ENCODE measurements at regions not wholly inside any gene's neighbourhood (a gene's known extent, or its start where the extent isn't known, plus 50 kb on each side); places are given as distances from the start of the nearest gene placed in this dataset.
"Not testable (repeated sequence)": the region's sequence is repeated elsewhere in the genome, so short reads cannot be mapped to it uniquely, and the experiment has no call there.

GRCh38 chr18:46236156-46236555 lies 132.0 kb downstream of the HAUS1 start:
- TF ChIP-seq ZFX (IDR thresholded peaks at IDR 0.05; ENCODE audit: borderline replicate concordance): no peak
- TF ChIP-seq CTCF (IDR thresholded peaks at IDR 0.05): no peak
- H3K27ac ChIP-seq: no peak overlapping the region

DNA sequence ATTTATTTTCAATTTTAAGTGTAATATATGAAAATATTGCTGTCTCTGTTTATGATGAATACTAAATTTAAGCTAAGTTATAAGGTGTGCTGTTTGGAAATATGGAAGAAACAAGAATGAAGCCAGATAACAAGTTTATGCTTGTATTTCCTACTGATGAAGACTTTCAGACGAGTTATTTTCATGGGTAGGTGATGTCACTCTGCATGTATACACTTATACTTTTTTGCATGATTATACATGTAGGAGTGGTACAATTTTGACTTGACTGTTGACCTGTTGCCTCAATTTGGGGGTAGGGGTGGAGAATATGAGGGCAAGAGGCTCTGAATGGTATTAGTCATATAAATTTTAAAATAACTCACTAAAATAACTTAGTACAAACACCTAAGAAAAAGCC lies 133.7 kb downstream of the HAUS1 start:
- H3K27ac ChIP-seq: no peak overlapping the region
- TF ChIP-seq CTCF (IDR thresholded peaks at IDR 0.05): no peak
- no peak for TF ChIP-seq ZFX (IDR thresholded peaks at IDR 0.05; ENCODE audit: borderline replicate concordance)

- H3K27ac ChIP-seq: no peak overlapping the region
- TF ChIP-seq CTCF (IDR thresholded peaks at IDR 0.05) (no peak), ZFX (IDR thresholded peaks at IDR 0.05; ENCODE audit: borderline replicate concordance) (no peak)
These were observed 135.4 kb downstream of the HAUS1 start for GRCh38 chr18:46239549-46239948.

GRCh38 chr18:46239998-46240397 lies 135.8 kb downstream of the HAUS1 start:
- no peak overlapping the region for H3K27ac ChIP-seq
- TF ChIP-seq ZFX (IDR thresholded peaks at IDR 0.05; ENCODE audit: borderline replicate concordance) (no peak), CTCF (IDR thresholded peaks at IDR 0.05) (no peak)

- H3K27ac ChIP-seq: not testable (repeated sequence)
These were observed 137.2 kb downstream of the HAUS1 start for GRCh38 chr18:46241393-46241792.

- TF ChIP-seq ZFX (IDR thresholded peaks at IDR 0.05; ENCODE audit: borderline replicate concordance) (no peak), CTCF (IDR thresholded peaks at IDR 0.05) (no peak)
- no peak overlapping the region for H3K27ac ChIP-seq
These were observed 138.0 kb downstream of the HAUS1 start for GRCh38 chr18:46242183-46242582.

- H3K27ac ChIP-seq: no peak overlapping the region
- TF ChIP-seq CTCF (IDR thresholded peaks at IDR 0.05) (no peak), ZFX (IDR thresholded peaks at IDR 0.05; ENCODE audit: borderline replicate concordance) (no peak)
These were observed 138.9 kb downstream of the HAUS1 start for GRCh38 chr18:46243095-46243494.

DNA sequence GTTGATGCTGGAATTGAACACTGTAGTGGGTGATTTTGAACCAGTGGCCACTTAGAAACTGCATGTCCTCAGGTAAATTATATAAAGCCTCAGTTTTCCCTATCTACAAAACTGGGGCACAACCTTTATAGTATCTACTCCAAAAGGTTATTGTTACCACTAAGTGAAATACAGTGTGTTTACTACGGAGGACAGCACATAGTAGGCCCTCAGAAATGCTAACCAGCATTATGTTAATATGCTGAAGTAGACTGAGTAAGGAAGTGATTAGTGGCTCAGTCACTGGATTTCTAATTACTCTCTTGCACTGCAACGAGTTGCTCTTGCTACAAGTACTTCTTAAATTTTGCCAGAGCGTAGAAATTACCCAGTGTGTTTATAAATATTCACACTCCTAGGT lies 139.5 kb downstream of the HAUS1 start:
- TF ChIP-seq CTCF (IDR thresholded peaks at IDR 0.05): no peak
- H3K27ac ChIP-seq: no peak overlapping the region

All from 22Rv1 (cell line).